ENCODE measurements at regions not wholly inside any gene's neighbourhood (a gene's known extent, or its start where the extent isn't known, plus 50 kb on each side); places are given as distances from the start of the nearest gene placed in this dataset.
A peak's percentile ranks its signal among the peaks of the same experiment; 100 is the strongest.

- Mint-ChIP-seq H3K4me3 (no peak overlapping the region), H3K27ac (no peak overlapping the region)
- 94 to 100% methylated on average over 1 of the region's 1 CpG for WGBS, 2 experiments (ENCODE audit: insufficient coverage in 1 of 2, insufficient read length in 1 of 2)
These were observed 190.4 kb upstream of the LRRTM4 start for GRCh38 chr2:77712601-77713000.

GRCh38 chr2:77713412-77713811 is 191.2 kb upstream of the LRRTM4 start:
- H3K9me3 ChIP-seq (ENCODE audit: control insufficient read depth, low read length), result no peaks in the 10 kb centered on the region
- Mint-ChIP-seq H3K27ac (peak overlapping the region; percentile 87), H3K9me3 (no peaks in the 10 kb centered on the region), H3K4me1 (peaks cover 5% of the 10 kb centered on the region), H3K4me3 (no peak overlapping the region), H3K36me3 (ENCODE audit: low read depth) (no peaks in the 10 kb centered on the region), H3K27me3 (ENCODE audit: insufficient read depth) (no peaks in the 10 kb centered on the region)
- no peak overlapping the region for H3K4me3 ChIP-seq (ENCODE audit: low read length)
- H3K36me3 ChIP-seq (ENCODE audit: control insufficient read depth, insufficient read depth, low read length), result no peaks in the 10 kb centered on the region
- no peak for DNase-seq
- TF ChIP-seq CTCF (conservative IDR thresholded peaks at IDR 0.05), result no peak
- 58 to 65% methylated on average over 1 to 2 of the region's 2 CpGs for WGBS, 2 experiments (ENCODE audit: insufficient coverage in 1 of 2, insufficient read length in 1 of 2)
- H3K27me3 ChIP-seq (ENCODE audit: control insufficient read depth, insufficient read depth, low read length, poor library complexity, severe bottlenecking), result no peaks in the 10 kb centered on the region
- no peaks in the 10 kb centered on the region for H3K4me1 ChIP-seq (ENCODE audit: control insufficient read depth, insufficient read depth, low read length)
- no peak overlapping the region for H3K9ac ChIP-seq (ENCODE audit: extremely low read depth, low read length, poor library complexity, severe bottlenecking)
- no peak overlapping the region for H3K27ac ChIP-seq (ENCODE audit: low read depth, low read length)

More at GRCh38 chr2:77712601-77713000, 190.4 kb upstream of the LRRTM4 start:
- Mint-ChIP-seq H3K27me3 (ENCODE audit: insufficient read depth) (no peaks in the 10 kb centered on the region), H3K9me3 (no peaks in the 10 kb centered on the region), H3K36me3 (ENCODE audit: low read depth) (no peaks in the 10 kb centered on the region), H3K4me1 (peaks cover 5% of the 10 kb centered on the region)
- H3K27ac ChIP-seq (ENCODE audit: low read depth, low read length), result no peak overlapping the region
- H3K27me3 ChIP-seq (ENCODE audit: control insufficient read depth, insufficient read depth, low read length, poor library complexity, severe bottlenecking), result no peaks in the 10 kb centered on the region
- no peak for DNase-seq
- no peak overlapping the region for H3K4me3 ChIP-seq (ENCODE audit: low read length)
- H3K9me3 ChIP-seq (ENCODE audit: control insufficient read depth, low read length), result no peaks in the 10 kb centered on the region
- TF ChIP-seq CTCF (conservative IDR thresholded peaks at IDR 0.05), result no peak
- no peaks in the 10 kb centered on the region for H3K4me1 ChIP-seq (ENCODE audit: control insufficient read depth, insufficient read depth, low read length)
- H3K36me3 ChIP-seq (ENCODE audit: control insufficient read depth, insufficient read depth, low read length), result no peaks in the 10 kb centered on the region
- H3K9ac ChIP-seq (ENCODE audit: extremely low read depth, low read length, poor library complexity, severe bottlenecking), result no peak overlapping the region

GRCh38 chr2:77720115-77720514 is 197.9 kb upstream of the LRRTM4 start:
- H3K27me3 Mint-ChIP-seq (ENCODE audit: insufficient read depth), result no peaks in the 10 kb centered on the region
- H3K4me3 ChIP-seq (ENCODE audit: low read length), result no peak overlapping the region
- H3K4me1 ChIP-seq (ENCODE audit: control insufficient read depth, insufficient read depth, low read length), result no peaks in the 10 kb centered on the region
- no peaks in the 10 kb centered on the region for H3K9me3 ChIP-seq (ENCODE audit: control insufficient read depth, low read length)
- no peak overlapping the region for H3K9ac ChIP-seq (ENCODE audit: extremely low read depth, low read length, poor library complexity, severe bottlenecking)
- H3K27me3 ChIP-seq (ENCODE audit: control insufficient read depth, insufficient read depth, low read length, poor library complexity, severe bottlenecking), result no peaks in the 10 kb centered on the region
- no peak overlapping the region for H3K27ac ChIP-seq (ENCODE audit: low read depth, low read length)
- 91% methylated on average over 1 of the region's 4 CpGs; no CpG with 5 or more reads in 1 of the 2 experiments for WGBS, 2 experiments (ENCODE audit: insufficient coverage in 1 of 2, insufficient read length in 1 of 2)
- no peak overlapping the region for H3K4me3 Mint-ChIP-seq
- DNase-seq, result no peak
- no peaks in the 10 kb centered on the region for H3K9me3 Mint-ChIP-seq
- no peaks in the 10 kb centered on the region for H3K36me3 ChIP-seq (ENCODE audit: control insufficient read depth, insufficient read depth, low read length)
- H3K36me3 Mint-ChIP-seq (ENCODE audit: low read depth), result no peaks in the 10 kb centered on the region
- no peaks in the 10 kb centered on the region for H3K4me1 Mint-ChIP-seq
- no peak for TF ChIP-seq CTCF (conservative IDR thresholded peaks at IDR 0.05)
- H3K27ac Mint-ChIP-seq, result no peak overlapping the region
